Activated gamma-delta T cell treated with Interleukin-2 at 50 U/mL for 16 hours (primary cell): ENCODE measurements at regions not wholly inside any gene's neighbourhood (a gene's known extent, or its start where the extent isn't known, plus 50 kb on each side); places are given as distances from the start of the nearest gene placed in this dataset.
"Not testable (repeated sequence)": the region's sequence is repeated elsewhere in the genome, so short reads cannot be mapped to it uniquely, and the experiment has no call there.

Experiments
- DNase-seq: peaks from one replicate; pipeline ENCODE4 v3.0.0-alpha.2; 2020

- no peak for DNase-seq
Observed at GRCh38 chr10:101280511-101280910, 51.2 kb upstream of the LBX1 start.

- not testable (repeated sequence) for DNase-seq
Observed at GRCh38 chr10:101280921-101281320, 51.7 kb upstream of the LBX1 start.

- no peak for DNase-seq
Observed at GRCh38 chr10:101282947-101283346, 53.7 kb upstream of the LBX1 start.

- DNase-seq: no peak
Observed at GRCh38 chr10:101283762-101284100, 54.5 kb upstream of the LBX1 start.

GRCh38 chr10:101284101-101284743 lies 55.0 kb upstream of the LBX1 start:
- DNase-seq: no peak

GRCh38 chr10:101284744-101285463 lies 55.6 kb upstream of the LBX1 start:
- DNase-seq: no peak

- no peak for DNase-seq
Observed at GRCh38 chr10:101285519-101286070, 56.3 kb upstream of the LBX1 start.

GRCh38 chr10:101286248-101287046 lies 57.2 kb upstream of the LBX1 start:
- no peak for DNase-seq

GRCh38 chr10:101287183-101287996 lies 58.1 kb upstream of the LBX1 start:
- no peak for DNase-seq

GRCh38 chr10:101287997-101288635 lies 58.9 kb upstream of the LBX1 start:
- DNase-seq: no peak

- DNase-seq: no peak
Observed at GRCh38 chr10:101289541-101289940, 60.3 kb upstream of the LBX1 start.

GRCh38 chr10:101290431-101290830 lies 61.2 kb upstream of the LBX1 start:
- no peak for DNase-seq

- no peak for DNase-seq
Observed at GRCh38 chr10:101290881-101291280, 61.6 kb upstream of the LBX1 start.

GRCh38 chr10:101291331-101292193 lies 62.3 kb upstream of the LBX1 start:
- DNase-seq: peak; percentile 50

GRCh38 chr10:101292194-101293006 lies 61.6 kb upstream of the BTRC start:
- DNase-seq: no peak

- DNase-seq: no peak
Observed at GRCh38 chr10:101293007-101293723, 60.8 kb upstream of the BTRC start.

GRCh38 chr10:101294109-101294508 lies 59.9 kb upstream of the BTRC start:
- DNase-seq: no peak

- no peak for DNase-seq
Observed at GRCh38 chr10:101295261-101295660, 58.7 kb upstream of the BTRC start.

- DNase-seq: peak; percentile 74
Observed at GRCh38 chr10:101297901-101298486, 56.0 kb upstream of the BTRC start.
